HG03159 (cell line): ENCODE measurements at regions not wholly inside any gene's neighbourhood (a gene's known extent, or its start where the extent isn't known, plus 50 kb on each side); places are given as distances from the start of the nearest gene placed in this dataset.
"Not testable (repeated sequence)": the region's sequence is repeated elsewhere in the genome, so short reads cannot be mapped to it uniquely, and the experiment has no call there.

Experiments
- ATAC-seq: cut with Tn5 transposase; IDR thresholded peaks from one replicate; pipeline ENCODE4 v1.9.1; 2021; ENCODE audit warnings: mild to moderate bottlenecking, moderate library complexity; ENCODE audit not compliant: unreplicated experiment

DNA sequence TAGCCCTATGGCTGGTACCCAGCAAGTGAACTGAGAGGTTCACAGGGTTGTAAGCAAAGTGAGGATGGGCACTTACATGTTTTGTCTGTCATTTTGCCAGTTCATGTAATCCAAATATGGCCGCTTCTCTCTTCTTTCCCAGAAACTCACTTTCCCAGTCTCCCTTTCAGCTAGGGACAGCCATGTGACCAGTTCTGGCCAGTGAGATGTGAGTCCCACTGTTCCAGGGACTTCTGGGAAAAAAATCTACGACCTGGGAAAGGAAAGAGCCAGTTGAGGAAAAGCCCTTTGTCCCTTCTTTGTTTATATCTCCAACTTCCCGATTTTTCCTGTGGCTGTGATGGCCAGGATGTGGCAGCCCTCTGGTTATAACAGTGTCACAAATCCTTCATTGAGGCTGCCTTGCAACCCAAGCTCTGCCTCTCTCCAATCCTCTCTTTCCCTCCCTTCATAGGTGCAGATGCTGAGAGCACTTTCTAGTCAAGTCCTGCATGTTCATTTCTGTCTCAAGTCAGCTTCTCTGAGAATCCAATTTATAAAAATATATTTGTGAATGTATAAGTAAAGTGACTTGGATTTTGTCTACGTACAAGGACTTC lies 148.6 kb upstream of the ZFP64 start:
- no peak for ATAC-seq

DNA sequence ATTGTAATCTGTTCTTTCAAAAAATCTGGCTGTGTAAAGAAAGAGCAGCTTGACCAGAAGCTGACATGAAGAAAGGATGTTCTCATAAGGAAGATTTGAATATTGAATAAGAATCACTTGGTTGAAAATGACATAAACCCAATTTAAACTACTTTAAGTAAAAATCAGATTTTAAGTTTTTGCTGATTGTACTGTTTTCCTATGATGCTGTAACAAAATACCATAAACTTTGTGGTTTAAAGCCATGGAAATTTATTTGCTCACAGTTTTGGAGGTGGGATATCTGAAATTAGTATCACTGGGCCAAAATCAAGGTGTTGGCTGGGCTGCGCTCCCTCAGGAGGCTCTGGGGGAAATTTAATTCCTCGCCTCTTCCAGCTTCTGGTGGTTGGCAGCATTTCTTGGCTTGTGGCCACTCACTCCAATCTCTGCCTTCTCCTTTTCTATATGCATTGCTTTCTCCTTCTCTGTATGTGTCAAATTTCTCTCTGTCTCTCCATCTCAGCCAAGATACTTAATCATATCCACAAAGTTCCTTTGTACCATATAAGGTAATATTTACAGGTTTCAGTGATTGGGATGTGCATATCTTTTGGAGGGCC lies 141.2 kb upstream of the ZFP64 start:
- ATAC-seq, result no peak

DNA sequence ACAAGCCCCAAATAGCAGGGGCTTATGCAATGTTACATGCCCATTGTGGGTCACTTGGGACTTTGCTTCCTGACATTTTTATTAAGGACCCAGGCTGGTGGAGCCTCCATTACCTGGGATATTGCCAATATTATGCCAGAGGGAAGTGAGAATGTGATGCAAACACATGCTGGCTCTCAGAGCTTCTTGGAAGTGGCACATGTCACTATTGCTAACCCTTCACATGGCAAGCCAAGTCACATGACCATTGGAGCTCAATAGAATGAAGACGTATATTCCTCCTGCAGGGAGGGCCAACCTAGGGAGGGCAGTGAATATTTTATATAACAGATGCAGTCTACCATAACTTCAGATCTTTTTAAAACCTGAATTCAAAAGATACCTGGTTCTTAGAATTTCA lies 140.7 kb upstream of the ZFP64 start:
- ATAC-seq, result no peak

DNA sequence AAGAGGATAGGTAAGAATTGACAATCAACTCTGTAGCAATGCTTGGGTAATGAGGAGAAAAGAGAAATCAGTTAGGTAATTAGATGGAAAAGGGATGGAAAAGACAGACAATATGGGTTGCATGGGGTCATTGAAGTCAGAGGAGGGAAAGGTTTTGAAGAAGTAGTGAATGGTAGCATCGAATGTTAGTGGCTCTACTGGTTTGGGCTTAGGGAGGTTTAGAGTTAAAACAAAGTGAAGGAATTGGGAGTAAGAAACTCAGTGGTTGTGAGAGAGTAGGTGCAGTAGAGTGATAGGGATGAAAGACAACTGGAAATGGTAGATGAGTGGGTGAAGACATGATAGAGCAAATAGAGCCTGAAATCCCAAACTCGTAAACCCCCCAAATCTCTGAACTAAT lies 140.1 kb upstream of the ZFP64 start:
- no peak for ATAC-seq

DNA sequence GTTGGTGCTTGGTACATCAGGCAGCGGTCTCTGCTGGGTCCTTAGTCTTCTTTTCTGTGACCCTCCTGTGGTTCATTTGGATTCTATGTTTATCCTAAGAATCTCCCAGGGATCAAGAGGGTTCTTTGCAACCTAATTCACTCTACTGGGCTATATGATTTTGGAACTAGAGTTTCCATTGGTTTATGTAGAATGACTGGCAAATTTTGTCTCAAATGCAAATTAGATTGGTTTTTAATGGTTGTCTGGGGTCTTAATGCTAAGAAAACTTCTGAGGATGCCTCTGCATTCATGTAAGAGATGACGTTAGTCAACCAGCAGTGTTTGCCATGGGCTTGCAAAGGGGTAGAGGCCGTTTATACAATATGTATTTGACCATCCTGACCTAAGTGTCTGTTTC lies 129.8 kb upstream of the ZFP64 start:
- ATAC-seq, result no peak

DNA sequence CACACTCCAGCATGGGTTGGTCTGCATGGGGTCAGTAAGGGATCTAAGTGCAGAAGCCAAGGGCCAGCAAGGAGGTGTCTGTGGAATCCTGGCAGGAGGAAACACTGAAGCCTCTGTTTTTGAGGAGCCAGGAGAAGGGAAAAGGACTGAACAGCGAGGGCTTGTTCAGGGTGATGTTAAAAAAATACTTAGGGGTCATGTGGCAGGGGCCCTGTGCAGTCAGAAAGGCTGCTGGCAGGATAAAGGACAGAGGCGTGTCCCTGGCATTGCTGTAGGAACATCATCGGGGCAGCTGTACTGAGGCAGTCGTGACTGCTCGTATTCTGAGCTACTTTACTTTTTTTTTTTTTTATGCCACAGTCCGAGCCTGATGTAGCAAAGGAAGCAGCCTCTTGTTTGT lies 127.1 kb upstream of the ZFP64 start:
- ATAC-seq, result no peak

DNA sequence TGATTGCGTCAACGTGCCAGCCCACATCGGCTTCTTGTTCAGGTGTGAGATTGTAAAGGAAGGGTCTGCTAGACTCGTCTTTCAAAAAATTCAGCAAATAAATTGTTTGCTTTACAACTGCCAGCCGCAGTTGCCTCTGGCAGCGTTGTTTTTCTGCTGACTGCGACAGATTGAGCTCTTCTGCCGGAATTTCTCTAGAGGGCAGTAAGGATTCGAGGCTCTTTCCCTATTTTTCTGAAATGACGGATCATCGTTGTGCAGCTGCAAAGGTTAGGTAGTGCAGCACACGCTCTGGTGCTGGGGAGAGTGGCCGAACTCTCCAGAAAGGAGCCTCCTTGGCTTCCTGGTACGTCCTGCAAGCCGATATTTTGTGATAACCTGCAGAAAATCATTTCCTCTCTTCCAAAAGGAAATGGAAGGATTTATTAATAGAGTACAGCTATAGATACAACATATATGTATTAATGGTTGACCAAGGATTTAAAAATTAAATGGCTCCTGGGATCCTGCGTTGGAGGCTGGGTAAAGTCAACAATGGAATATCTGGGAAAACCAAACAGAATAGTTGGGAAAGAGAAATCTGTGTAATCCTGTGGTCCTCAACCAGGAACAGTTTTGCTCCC lies 121.9 kb upstream of the ZFP64 start:
- no peak for ATAC-seq

DNA sequence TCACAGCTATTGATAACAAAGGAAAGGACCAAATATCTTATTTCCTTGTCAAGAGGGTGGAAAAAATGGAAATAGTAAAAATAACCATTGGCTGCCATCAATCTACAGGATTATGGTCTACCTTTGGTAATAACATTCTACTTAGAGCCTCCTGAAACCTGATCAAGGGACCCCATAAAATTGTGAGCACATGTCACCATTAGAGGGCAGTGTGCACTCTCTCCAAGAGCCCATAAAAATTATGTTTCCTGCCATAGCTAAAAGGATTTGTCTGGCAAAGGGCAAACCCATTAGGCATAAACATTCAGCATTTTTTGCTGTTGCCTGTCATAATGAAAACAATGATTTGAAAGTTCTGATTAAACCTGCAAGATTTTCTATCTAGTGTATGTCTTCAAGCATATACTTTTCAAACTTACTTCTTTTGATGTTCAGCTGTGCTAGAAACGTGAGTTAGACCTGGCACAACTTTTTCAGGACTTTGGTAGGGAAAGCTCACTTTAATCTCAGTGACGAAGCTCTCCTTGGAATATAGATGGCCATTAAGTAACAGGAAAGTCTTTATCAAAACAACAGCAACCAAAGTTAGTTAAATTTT lies 120.7 kb upstream of the ZFP64 start:
- no peak for ATAC-seq

DNA sequence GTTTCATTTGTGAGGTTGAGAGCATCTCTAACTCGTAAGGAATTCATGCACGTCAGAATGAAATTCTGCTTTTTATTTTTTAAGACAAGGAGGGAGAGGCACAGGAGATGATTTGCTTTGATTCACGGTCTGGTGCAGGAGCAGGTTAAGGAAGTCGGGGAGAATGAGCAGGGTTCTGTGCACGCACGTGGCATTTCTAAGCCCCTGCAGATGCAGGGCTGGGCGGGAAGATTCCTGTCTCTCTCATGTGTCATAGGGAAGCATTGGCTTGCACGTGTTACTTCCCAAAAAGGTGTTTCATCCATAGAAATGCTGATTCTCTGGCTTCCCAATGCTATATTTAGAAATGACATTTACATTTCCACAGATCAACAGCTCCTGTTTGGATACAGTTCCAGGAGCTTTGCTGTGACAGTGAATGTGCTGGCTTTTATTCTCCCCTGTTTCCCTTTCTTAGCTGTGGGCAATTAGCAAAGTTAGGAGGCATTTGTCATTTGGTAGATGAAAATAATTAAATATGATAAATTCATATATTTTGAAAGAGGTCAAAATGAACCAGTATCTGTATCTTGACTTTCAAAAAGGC lies 119.7 kb upstream of the ZFP64 start:
- ATAC-seq, result no peak

DNA sequence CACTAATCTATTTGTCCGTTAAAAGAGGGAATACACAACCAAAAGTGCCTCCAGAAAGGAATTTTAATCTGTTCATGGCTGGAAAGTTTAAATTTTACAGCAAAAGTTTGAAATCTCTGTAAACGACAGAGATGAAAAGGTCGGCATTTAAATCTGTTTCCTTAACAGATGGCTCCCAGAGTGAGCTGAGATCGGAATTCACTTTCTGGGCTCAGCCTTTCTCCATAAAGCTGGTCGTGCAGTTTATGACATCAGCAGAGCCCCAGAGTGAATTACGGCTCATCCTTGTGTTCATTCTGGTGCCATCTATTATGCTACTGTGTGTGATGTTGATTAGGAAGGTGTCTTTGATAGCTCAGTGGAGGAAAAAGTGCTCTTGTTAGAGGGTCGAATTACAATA lies 117.6 kb upstream of the ZFP64 start:
- ATAC-seq, result no peak

DNA sequence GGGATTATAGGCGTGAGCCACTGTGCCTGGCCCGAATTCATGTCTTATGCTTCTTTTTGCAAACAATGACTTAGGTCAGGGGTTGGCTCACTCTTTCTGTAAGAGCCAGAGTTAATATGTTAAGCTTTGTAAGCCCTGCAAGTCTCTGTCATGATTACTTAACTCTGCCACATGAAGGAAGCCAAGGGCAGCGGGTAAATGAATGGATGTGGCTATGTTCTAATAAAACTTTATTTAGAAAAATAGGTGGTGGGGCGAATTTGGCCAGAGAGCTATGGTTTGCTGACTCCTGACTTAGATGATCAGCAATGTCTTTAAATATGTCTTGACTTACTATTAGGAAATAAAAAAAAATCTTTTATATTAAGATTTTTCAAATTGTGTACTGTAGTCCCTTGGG lies 114.9 kb upstream of the ZFP64 start:
- no peak for ATAC-seq

DNA sequence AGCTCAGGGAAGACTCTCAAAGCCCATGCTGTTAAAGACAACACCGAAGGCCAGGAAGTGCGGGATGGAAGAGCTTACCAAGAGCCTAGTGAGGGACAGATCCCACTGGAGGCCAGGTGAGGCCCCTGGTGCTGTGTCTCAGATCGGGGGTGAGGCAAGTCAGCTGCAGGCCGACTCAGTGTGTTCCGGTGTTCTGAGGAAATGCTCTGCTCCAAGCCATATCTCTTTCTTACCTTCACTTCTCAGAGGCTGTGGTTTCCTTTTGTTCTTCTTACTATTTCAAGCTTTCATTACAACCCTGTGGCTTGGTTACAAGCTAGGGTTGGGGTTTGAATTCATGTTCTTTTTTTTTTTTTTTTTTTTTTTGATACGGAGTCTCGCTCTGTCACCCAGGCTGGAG lies 114.3 kb upstream of the ZFP64 start:
- ATAC-seq, result no peak

DNA sequence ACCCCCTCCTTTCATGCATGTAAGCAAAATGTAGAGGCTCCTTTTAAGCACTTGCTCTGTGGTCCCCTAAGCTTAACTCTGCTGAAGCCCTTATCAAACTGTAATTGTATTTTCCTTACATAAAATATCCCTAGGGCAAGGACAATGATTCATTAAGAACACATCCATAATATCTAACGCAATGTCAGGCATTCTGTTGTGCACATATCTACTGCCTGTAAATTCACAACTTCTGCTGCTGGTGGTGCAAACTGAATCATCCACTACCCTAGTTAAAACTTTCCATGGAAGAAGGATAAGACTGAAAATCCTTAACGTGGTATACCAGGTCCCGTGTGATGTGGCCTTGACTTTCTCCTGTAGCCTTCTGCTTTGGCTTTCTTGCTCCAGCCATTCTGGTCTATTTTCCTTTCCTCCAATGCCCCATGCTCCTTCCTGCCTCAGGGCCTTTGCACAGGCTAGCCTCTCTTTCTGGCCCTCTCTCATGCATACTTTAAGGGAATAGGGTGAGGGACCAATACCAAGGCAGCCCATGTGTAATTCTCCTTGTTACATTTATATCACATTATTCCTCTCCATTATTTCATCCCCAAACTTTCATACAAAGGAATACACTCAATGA lies 113.6 kb upstream of the ZFP64 start:
- ATAC-seq, result no peak

DNA sequence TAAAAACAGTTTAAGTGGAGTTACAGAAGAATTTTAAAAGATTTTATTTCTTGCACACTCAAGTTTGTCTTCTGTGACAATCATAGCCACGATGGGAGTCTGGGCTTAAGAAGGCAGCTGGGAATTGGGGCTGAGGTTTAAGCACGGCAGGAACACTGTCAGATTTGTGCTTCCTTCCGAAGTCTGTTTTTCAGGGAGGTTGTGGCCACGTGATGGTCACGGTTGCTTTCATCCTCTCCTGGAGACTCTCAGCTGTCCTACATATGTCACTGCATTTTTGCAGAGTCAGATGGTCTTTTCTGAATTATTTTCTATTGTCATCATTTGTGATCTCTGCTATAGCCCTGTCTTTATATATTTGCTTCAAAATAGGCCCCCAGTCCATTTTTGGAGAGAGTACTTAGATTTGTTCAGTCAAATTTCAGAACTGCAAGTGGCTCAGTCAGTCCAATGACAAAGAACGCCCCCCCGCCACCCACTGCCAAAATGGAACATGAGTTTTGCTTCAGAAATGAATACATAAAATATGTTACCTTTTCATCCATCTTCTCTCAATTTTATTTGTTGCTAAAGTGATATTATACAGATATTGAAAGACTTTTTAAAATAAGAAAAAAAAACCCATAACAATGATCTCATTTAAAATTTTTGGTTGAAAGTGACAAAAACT lies 111.8 kb upstream of the ZFP64 start:
- no peak for ATAC-seq

DNA sequence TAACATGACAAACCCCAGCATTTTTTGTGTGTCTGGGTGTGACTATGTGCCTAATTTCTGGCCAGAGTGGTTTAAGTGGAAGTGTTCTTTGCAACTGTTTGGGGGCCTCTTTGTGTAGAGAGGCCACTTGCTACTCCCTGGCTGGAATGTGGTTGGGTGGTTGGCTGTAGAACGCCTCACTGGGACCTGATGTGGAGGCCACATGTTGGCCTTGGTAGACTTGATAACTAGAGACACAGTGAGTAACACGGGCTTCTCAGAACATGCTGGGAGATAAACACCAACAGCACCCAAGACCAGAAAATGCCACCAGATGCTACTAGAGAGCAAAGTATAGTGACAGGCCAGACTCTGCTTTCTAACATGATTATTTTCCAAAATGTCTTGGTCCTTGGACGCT lies 111.2 kb upstream of the ZFP64 start:
- ATAC-seq, result no peak

DNA sequence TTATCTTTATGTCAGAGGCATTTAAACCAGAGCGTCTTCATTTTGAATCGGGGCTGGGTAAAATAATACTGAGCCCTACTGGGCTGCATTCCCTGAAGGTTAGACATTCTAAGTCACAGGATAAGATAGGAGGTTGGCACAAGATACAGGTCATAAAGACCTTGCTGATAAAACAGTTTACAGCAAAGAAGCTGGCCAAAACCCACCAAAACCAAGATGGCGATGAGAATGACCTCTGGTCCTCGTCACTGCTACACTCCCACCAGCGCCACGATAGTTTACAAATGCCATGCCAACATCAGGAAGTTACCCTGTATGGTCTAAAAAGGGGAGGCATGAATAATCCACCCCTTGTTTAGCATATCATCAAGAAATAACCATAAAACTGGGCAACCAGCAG lies 110.5 kb upstream of the ZFP64 start:
- not testable (repeated sequence) for ATAC-seq

DNA sequence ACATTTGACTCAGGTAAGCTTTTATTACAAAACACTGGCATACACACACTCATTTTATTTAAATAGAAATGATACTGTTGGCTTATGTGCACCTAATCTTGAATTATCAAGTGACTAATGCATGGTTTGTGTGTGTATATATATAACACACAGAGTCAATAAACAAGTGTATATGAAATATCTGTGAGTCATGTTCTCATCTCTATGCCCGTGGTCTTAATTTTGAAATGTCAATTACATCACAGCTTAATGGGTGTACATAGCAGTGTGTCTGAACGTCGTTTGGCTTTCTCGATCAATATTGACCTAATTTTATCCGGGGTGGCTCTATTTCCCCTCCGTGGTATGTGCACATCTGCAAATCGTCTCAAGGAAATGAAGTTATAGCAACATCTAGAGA lies 104.0 kb upstream of the ZFP64 start:
- no peak for ATAC-seq

DNA sequence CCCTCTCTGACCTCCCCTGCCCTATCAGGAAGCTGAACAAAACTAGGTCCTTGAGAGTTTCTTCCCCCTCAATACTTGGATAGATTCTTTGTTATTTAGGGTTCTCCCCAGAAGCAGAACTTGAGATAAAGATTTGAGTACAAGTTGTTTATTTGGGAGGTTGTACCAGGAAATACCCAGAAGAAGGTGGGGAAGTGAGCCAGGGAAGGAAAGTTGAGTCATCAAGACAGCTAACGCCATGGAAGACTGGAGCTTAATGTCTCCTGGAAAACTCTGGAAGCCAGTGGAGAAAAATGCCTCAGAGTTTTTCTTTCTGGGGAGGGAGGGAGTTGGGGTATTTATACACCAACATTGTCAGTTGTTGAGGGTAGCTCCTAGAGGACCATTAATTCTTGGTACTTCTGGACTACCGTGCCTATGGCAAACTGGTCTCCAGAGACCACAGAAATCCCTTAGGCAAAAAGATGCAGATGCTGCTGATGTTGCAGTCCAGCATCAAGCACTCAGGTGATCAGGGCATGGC lies 102.6 kb upstream of the ZFP64 start:
- no peak for ATAC-seq

DNA sequence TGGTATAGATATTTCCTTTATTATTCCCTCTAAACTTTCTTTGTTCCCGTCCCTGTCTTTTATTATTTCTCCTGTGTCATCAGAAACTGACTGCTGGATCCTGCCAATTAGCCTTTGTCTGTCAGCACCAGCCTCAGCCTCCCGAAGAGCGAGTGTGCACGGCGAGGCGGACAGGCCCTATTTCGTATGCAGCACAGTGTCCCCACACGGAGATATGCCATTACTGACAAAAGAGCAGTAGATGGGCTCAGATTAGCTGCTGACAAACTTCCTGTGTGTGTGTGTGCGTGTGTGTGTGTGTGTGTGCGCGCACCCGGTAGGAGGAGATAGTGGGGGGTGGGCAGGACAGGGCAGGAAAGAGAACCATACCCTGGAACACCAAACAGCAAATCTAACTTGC lies 99.5 kb upstream of the ZFP64 start:
- ATAC-seq, result no peak

DNA sequence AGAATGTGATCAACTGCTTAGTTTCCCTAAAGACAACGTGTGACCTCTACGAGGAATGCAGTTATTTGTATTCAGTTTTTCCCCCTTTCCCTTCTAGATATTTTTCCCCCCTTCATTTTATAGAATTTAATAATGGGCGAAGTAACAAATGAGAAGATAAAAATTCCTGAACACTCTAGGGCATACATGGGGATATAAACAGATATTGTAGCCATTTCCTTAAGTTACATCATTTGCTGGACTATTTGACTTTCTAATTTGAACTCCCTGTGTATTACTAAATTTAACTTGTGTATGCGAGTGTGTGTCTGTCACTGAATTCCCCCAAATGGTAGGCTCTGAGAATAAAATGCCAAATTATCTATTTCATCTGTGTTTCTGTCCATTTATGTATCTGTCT lies 99.0 kb upstream of the ZFP64 start:
- ATAC-seq, result no peak
